CD1c-positive myeloid dendritic cell (primary cell): ENCODE measurements at regions not wholly inside any gene's neighbourhood (a gene's known extent, or its start where the extent isn't known, plus 50 kb on each side); places are given as distances from the start of the nearest gene placed in this dataset.

Experiments used
- DNase-seq: peaks from one replicate; pipeline ENCODE4 v3.0.0-alpha.2; 2016; ENCODE audit errors: extremely low spot score

GRCh38 chr2:206212673-206213513 lies 53.2 kb downstream of the EEF1B2 start:
- DNase-seq, result no peak

- DNase-seq, result no peak
These were observed 53.8 kb downstream of the EEF1B2 start for GRCh38 chr2:206213514-206213845.

- no peak for DNase-seq
These were observed 57.3 kb upstream of the ZDBF2 start for GRCh38 chr2:206217166-206217565.

GRCh38 chr2:206217743-206218142 lies 56.7 kb upstream of the ZDBF2 start:
- DNase-seq, result no peak

- DNase-seq, result no peak
These were observed 56.3 kb upstream of the ZDBF2 start for GRCh38 chr2:206218156-206218555.

- peak; percentile 13 for DNase-seq
These were observed 55.5 kb upstream of the ZDBF2 start for GRCh38 chr2:206218796-206219499.

- no peak for DNase-seq
These were observed 54.5 kb upstream of the ZDBF2 start for GRCh38 chr2:206219957-206220356.

- DNase-seq, result no peak
These were observed 53.5 kb upstream of the ZDBF2 start for GRCh38 chr2:206220997-206221396.
